Mesendoderm (in vitro differentiated cells): ENCODE measurements at regions not wholly inside any gene's neighbourhood (a gene's known extent, or its start where the extent isn't known, plus 50 kb on each side); places are given as distances from the start of the nearest gene placed in this dataset.

Experiments used
- DNase-seq: peaks from one replicate; pipeline ENCODE4 v3.0.0; 2013
- H2AK5ac ChIP-seq: 2 replicates; pipeline ENCODE4 v1.6.1; 2013; ENCODE audit warnings: low read length, inconsistent platforms
- H2BK120ac ChIP-seq: 2 replicates; pipeline ENCODE4 v1.6.1; 2013; ENCODE audit warnings: low read depth, mild to moderate bottlenecking, low read length, moderate library complexity, mixed read lengths
- H2BK15ac ChIP-seq: replicated peaks from 2 replicates; pipeline ENCODE4 v1.6.1; 2013; ENCODE audit warnings: low read depth, mild to moderate bottlenecking, moderate library complexity
- H2BK5ac ChIP-seq: 2 replicates; pipeline ENCODE4 v1.6.1; 2013; ENCODE audit warnings: low read length, inconsistent platforms
- H3K18ac ChIP-seq: 2 replicates; pipeline ENCODE4 v1.6.1; 2013; ENCODE audit warnings: mild to moderate bottlenecking, low read length, mixed read lengths
- H3K23ac ChIP-seq: one replicate; pipeline ENCODE4 v1.6.1; 2013; ENCODE audit warnings: low read length
- H3K27ac ChIP-seq: 2 replicates; pipeline ENCODE4 v1.5.1; 2013; ENCODE audit warnings: low read depth, mild to moderate bottlenecking, inconsistent platforms, low read length, moderate library complexity
- H3K27me3 ChIP-seq: 2 replicates; pipeline ENCODE4 v1.6.1; 2013; ENCODE audit warnings: low read length, control low read depth, mild to moderate bottlenecking, inconsistent platforms; ENCODE audit not compliant: insufficient read depth, poor library complexity
- H3K36me3 ChIP-seq: 2 replicates; pipeline ENCODE4 v1.6.1; 2013; ENCODE audit warnings: low read length, inconsistent platforms; ENCODE audit not compliant: control insufficient read depth, insufficient read depth
- H3K4ac ChIP-seq: one replicate; pipeline ENCODE4 v1.6.1; 2013; ENCODE audit warnings: low read depth, mild to moderate bottlenecking, low read length, moderate library complexity
- H3K4me1 ChIP-seq: 2 replicates; pipeline ENCODE4 v1.6.1; 2013; ENCODE audit warnings: low read depth, low read length, inconsistent platforms; ENCODE audit not compliant: control insufficient read depth
- H3K4me2 ChIP-seq: 2 replicates; pipeline ENCODE4 v1.6.1; 2013; ENCODE audit warnings: low read length
- H3K4me3 ChIP-seq: 2 replicates; pipeline ENCODE4 v1.5.1; 2013; ENCODE audit warnings: mild to moderate bottlenecking, low read length
- H3K56ac ChIP-seq: one replicate; pipeline ENCODE4 v1.6.1; 2013; ENCODE audit warnings: low read length
- H3K79me1 ChIP-seq: 2 replicates; pipeline ENCODE4 v1.6.1; 2013; ENCODE audit warnings: low read length, inconsistent platforms
- H3K79me2 ChIP-seq: 2 replicates; pipeline ENCODE4 v1.6.1; 2013; ENCODE audit warnings: mild to moderate bottlenecking, low read length; ENCODE audit not compliant: control insufficient read depth, insufficient read depth
- H3K9ac ChIP-seq: 2 replicates; pipeline ENCODE4 v1.6.1; 2013; ENCODE audit warnings: low read length, inconsistent platforms
- H4K5ac ChIP-seq: one replicate; pipeline ENCODE4 v1.6.1; 2013; ENCODE audit warnings: low read length
- H4K8ac ChIP-seq: one replicate; pipeline ENCODE4 v1.6.1; 2013; ENCODE audit warnings: low read depth, mild to moderate bottlenecking, control low read depth, low read length, moderate library complexity
- WGBS: extraction: QIAGEN DNeasy Blood & Tissue Kit; methylation state at CpG from one replicate; pipeline ENCODE4 v1.1.7; 2013; ENCODE audit warnings: low lambda C conversion rate, missing lambda C conversion rate; ENCODE audit not compliant: insufficient coverage; ENCODE audit errors: extremely low coverage; 5-methylcytosine and 5-hydroxymethylcytosine counted together

GRCh38 chr20:61115364-61116065, 136.5 kb upstream of the CDH4 start:
- no peaks in the 10 kb centered on the region for H3K79me2 ChIP-seq
- H2BK120ac ChIP-seq = no peak overlapping the region
- no peak overlapping the region for H4K8ac ChIP-seq
- H3K18ac ChIP-seq = no peak overlapping the region
- H3K4me3 ChIP-seq = no peak overlapping the region
- H3K4me2 ChIP-seq = no peak overlapping the region
- H3K4ac ChIP-seq = no peak overlapping the region
- H2BK15ac ChIP-seq = no peak overlapping the region
- H3K4me1 ChIP-seq = no peaks in the 10 kb centered on the region
- H3K27me3 ChIP-seq = no peaks in the 10 kb centered on the region
- no peak overlapping the region for H3K56ac ChIP-seq
- no peak overlapping the region for H2BK5ac ChIP-seq
- no peak for DNase-seq
- H3K79me1 ChIP-seq = no peaks in the 10 kb centered on the region
- no peak overlapping the region for H2AK5ac ChIP-seq
- H4K5ac ChIP-seq = no peak overlapping the region
- no peak overlapping the region for H3K27ac ChIP-seq
- no peak overlapping the region for H3K9ac ChIP-seq
- H3K36me3 ChIP-seq = no peaks in the 10 kb centered on the region
- no CpG with 5 or more reads among the region's 8 CpGs for WGBS
- no peak overlapping the region for H3K23ac ChIP-seq

- Histone ChIP-seq H3K23ac (no peak overlapping the region), H3K56ac (no peak overlapping the region), H2BK15ac (no peak overlapping the region), H3K4ac (no peak overlapping the region), H3K9ac (no peak overlapping the region), H3K4me3 (no peak overlapping the region), H2BK5ac (no peak overlapping the region), H3K4me2 (no peak overlapping the region), H3K79me1 (no peaks in the 10 kb centered on the region), H3K27ac (no peak overlapping the region), H2AK5ac (no peak overlapping the region), H4K8ac (no peak overlapping the region), H4K5ac (no peak overlapping the region), H3K79me2 (no peaks in the 10 kb centered on the region), H3K4me1 (no peaks in the 10 kb centered on the region), H2BK120ac (no peak overlapping the region), H3K18ac (no peak overlapping the region), H3K36me3 (no peaks in the 10 kb centered on the region), H3K27me3 (no peaks in the 10 kb centered on the region)
- WGBS = no CpG with 5 or more reads among the region's 5 CpGs
- no peak for DNase-seq
These were observed 134.3 kb upstream of the CDH4 start for GRCh38 chr20:61117725-61118124.

GRCh38 chr20:61118429-61119224, 133.4 kb upstream of the CDH4 start:
- Histone ChIP-seq H3K4me3 (no peak overlapping the region), H3K4ac (no peak overlapping the region), H2AK5ac (no peak overlapping the region), H2BK15ac (no peak overlapping the region), H3K79me2 (no peaks in the 10 kb centered on the region), H3K18ac (no peak overlapping the region), H3K4me1 (no peaks in the 10 kb centered on the region), H3K23ac (no peak overlapping the region), H2BK5ac (no peak overlapping the region), H3K27me3 (no peaks in the 10 kb centered on the region), H3K36me3 (no peaks in the 10 kb centered on the region), H2BK120ac (no peak overlapping the region), H3K56ac (no peak overlapping the region), H3K4me2 (no peak overlapping the region), H4K8ac (no peak overlapping the region), H3K27ac (no peak overlapping the region), H3K9ac (no peak overlapping the region), H4K5ac (no peak overlapping the region), H3K79me1 (no peaks in the 10 kb centered on the region)
- DNase-seq = no peak
- no CpG with 5 or more reads among the region's 14 CpGs for WGBS

- Histone ChIP-seq H3K23ac (no peak overlapping the region), H3K56ac (no peak overlapping the region), H2BK5ac (no peak overlapping the region), H3K79me1 (no peaks in the 10 kb centered on the region), H3K36me3 (no peaks in the 10 kb centered on the region), H3K4me2 (no peak overlapping the region), H3K9ac (no peak overlapping the region), H2AK5ac (no peak overlapping the region), H3K18ac (no peak overlapping the region), H4K8ac (no peak overlapping the region), H3K4me3 (no peak overlapping the region), H2BK120ac (no peak overlapping the region), H3K4me1 (no peaks in the 10 kb centered on the region), H2BK15ac (no peak overlapping the region), H3K27me3 (no peaks in the 10 kb centered on the region), H4K5ac (no peak overlapping the region), H3K4ac (no peak overlapping the region), H3K79me2 (no peaks in the 10 kb centered on the region), H3K27ac (no peak overlapping the region)
- DNase-seq = no peak
- no CpG with 5 or more reads among the region's 10 CpGs for WGBS
These were observed 132.8 kb upstream of the CDH4 start for GRCh38 chr20:61119273-61119672.

- H3K79me2 ChIP-seq = no peaks in the 10 kb centered on the region
- no peak overlapping the region for H3K56ac ChIP-seq
- no peak overlapping the region for H2AK5ac ChIP-seq
- H3K18ac ChIP-seq = no peak overlapping the region
- DNase-seq = peak; percentile 22
- H4K5ac ChIP-seq = no peak overlapping the region
- no peak overlapping the region for H3K4me2 ChIP-seq
- H3K4me1 ChIP-seq = no peaks in the 10 kb centered on the region
- H3K79me1 ChIP-seq = no peaks in the 10 kb centered on the region
- no CpG with 5 or more reads among the region's 12 CpGs for WGBS
- H3K9ac ChIP-seq = no peak overlapping the region
- no peak overlapping the region for H3K27ac ChIP-seq
- no peak overlapping the region for H3K4me3 ChIP-seq
- no peaks in the 10 kb centered on the region for H3K36me3 ChIP-seq
- H3K23ac ChIP-seq = no peak overlapping the region
- no peak overlapping the region for H2BK15ac ChIP-seq
- no peak overlapping the region for H4K8ac ChIP-seq
- H3K4ac ChIP-seq = no peak overlapping the region
- no peak overlapping the region for H2BK5ac ChIP-seq
- H2BK120ac ChIP-seq = no peak overlapping the region
- H3K27me3 ChIP-seq = no peaks in the 10 kb centered on the region
These were observed 132.2 kb upstream of the CDH4 start for GRCh38 chr20:61119794-61120410.
